Ishikawa (cell line): ENCODE measurements at regions not wholly inside any gene's neighbourhood (a gene's known extent, or its start where the extent isn't known, plus 50 kb on each side); places are given as distances from the start of the nearest gene placed in this dataset.

ENCODE experiments used
- CEBPB ChIP-seq: IDR thresholded peaks from 2 replicates; pipeline ENCODE4 v1.6.1; 2012
- CREB1 ChIP-seq: IDR thresholded peaks from 2 replicates; pipeline ENCODE4 v1.6.1; 2012; ENCODE audit warnings: low read depth
- EGR1 ChIP-seq: IDR thresholded peaks from 2 replicates; pipeline ENCODE4 v1.6.1; 2012
- EP300 ChIP-seq: IDR thresholded peaks from 2 replicates; pipeline ENCODE4 v1.6.1; 2012; ENCODE audit warnings: borderline replicate concordance
- FOXM1 ChIP-seq: IDR thresholded peaks from 2 replicates; pipeline ENCODE4 v1.6.1; 2012; ENCODE audit warnings: low read depth, borderline replicate concordance
- MAX ChIP-seq: IDR thresholded peaks from 2 replicates; pipeline ENCODE4 v1.6.1; 2012
- NFIC ChIP-seq: IDR thresholded peaks from 2 replicates; pipeline ENCODE4 v1.6.1; 2012
- RAD21 ChIP-seq: IDR thresholded peaks from 2 replicates; pipeline ENCODE4 v1.6.1; 2012; ENCODE audit warnings: low read depth
- REST ChIP-seq: IDR thresholded peaks from 2 replicates; pipeline ENCODE4 v1.6.1; 2012; ENCODE audit warnings: low read depth, mild to moderate bottlenecking
- TAF1 ChIP-seq: IDR thresholded peaks from 2 replicates; pipeline ENCODE4 v1.6.1; 2012; ENCODE audit warnings: low read depth, mild to moderate bottlenecking
- TCF12 ChIP-seq: IDR thresholded peaks from 2 replicates; pipeline ENCODE4 v1.6.1; 2012; ENCODE audit warnings: low read depth
- TEAD4 ChIP-seq: IDR thresholded peaks from 2 replicates; pipeline ENCODE4 v1.6.1; 2012
- USF1 ChIP-seq: IDR thresholded peaks from 2 replicates; pipeline ENCODE4 v1.6.1; 2012
- YY1 ChIP-seq: IDR thresholded peaks from 2 replicates; pipeline ENCODE4 v1.6.1; 2012; ENCODE audit warnings: low read depth
- ZBTB7A ChIP-seq: IDR thresholded peaks from 2 replicates; pipeline ENCODE4 v1.6.1; 2012; ENCODE audit warnings: low read depth

DNA sequence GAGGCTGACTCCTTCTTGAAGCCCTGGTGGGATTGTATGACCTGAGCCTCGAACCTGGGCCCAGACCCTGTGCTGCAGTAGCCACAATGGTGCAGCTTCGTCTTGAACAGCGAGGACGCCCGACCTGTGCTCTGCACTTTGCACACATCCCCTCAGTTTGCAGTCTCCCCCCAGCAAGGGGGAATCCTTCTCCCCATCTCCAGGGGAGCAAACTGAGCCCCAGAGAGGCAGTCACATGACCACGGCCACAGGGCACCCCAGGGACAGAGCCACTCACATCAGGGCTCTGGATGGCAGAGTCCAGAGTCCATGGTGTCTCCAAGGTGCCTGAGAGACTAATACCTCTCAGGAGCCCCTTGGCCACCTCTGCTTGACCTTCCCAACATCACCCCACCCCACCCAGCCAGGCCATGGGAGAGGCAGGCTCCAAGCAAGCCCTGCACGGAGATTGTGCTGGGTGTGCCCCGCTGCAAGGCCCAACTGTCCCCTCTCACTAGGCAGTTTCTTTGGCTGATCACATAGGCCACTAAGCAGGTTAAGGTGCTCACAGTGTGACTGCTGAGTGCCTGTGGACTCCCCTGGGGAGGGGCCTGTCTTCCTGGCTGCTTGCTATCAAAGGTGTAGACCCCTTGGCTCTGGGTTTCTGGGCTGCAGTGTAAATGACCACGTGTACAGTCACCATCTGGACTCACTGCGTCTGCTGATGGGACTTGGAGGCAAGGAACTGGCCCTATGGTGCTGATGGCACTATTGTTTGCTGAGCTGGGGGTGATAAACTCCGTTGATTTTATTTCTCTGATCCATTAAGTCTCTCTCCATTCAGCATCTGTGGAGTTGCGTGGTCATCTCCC is 398.1 kb downstream of the MATN1 start:
- TF ChIP-seq YY1 (no peak), TCF12 (no peak), RAD21 (no peak), EP300 (no peak), ZBTB7A (no peak), TEAD4 (no peak), MAX (no peak), CEBPB (no peak), REST (no peak), CREB1 (no peak), TAF1 (no peak)

GRCh38 chr1:30324251-30325084 is 398.9 kb downstream of the MATN1 start:
- no peak for TF ChIP-seq NFIC
- no peak for TF ChIP-seq TEAD4
- no peak for TF ChIP-seq ZBTB7A
- no peak for TF ChIP-seq TAF1
- TF ChIP-seq EP300 = no peak
- TF ChIP-seq CREB1 = no peak
- no peak for TF ChIP-seq TCF12
- no peak for TF ChIP-seq FOXM1
- no peak for TF ChIP-seq YY1
- no peak for TF ChIP-seq REST
- TF ChIP-seq CEBPB = no peak

- no peak for TF ChIP-seq CREB1
- TF ChIP-seq NFIC = no peak
- no peak for TF ChIP-seq USF1
- no peak for TF ChIP-seq EGR1
- no peak for TF ChIP-seq MAX
- no peak for TF ChIP-seq TEAD4
- TF ChIP-seq RAD21 = no peak
- TF ChIP-seq ZBTB7A = no peak
- TF ChIP-seq CEBPB = no peak
Observed at GRCh38 chr1:30323841-30324240, 399.5 kb downstream of the MATN1 start.

DNA sequence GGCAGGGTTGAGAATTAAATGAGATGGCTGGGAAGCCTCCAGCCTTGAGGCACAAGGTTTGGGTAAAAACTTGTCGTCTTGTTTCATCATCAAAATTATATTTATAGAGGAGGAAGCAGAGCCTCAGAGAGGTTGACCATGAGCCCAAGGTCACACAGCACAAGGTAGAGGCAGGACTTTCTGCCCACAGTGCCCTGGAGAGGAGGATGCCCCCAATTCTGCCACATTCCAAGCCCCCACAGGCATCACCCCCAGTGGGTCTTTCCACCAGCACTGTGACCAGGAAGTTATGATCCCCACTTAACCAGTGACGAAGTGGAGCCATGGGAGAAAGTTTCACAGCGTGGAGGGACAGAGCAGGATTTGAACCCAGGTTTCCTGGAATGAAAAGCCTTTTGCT is 400.0 kb downstream of the MATN1 start:
- no peak for TF ChIP-seq EP300
- TF ChIP-seq TAF1 = no peak
- TF ChIP-seq USF1 = no peak
- no peak for TF ChIP-seq YY1
- TF ChIP-seq CREB1 = no peak
- TF ChIP-seq REST = no peak
- no peak for TF ChIP-seq RAD21
- TF ChIP-seq ZBTB7A = no peak
- no peak for TF ChIP-seq TEAD4
- no peak for TF ChIP-seq NFIC
- no peak for TF ChIP-seq FOXM1
- TF ChIP-seq TCF12 = no peak
- no peak for TF ChIP-seq MAX
- TF ChIP-seq EGR1 = no peak
- TF ChIP-seq CEBPB = no peak
